Neural cell (in vitro differentiated cells): ENCODE measurements at regions not wholly inside any gene's neighbourhood (a gene's known extent, or its start where the extent isn't known, plus 50 kb on each side); places are given as distances from the start of the nearest gene placed in this dataset.

Source experiments
- H2AFZ ChIP-seq: fragments of 200-600, 300-800 bp; sonication (generic), shearing (Covaris generic); 2 replicates; pipeline ENCODE4 v1.6.0; 2014; ENCODE audit warnings: low read depth, mild to moderate bottlenecking, antibody characterized with exemption, low read length, moderate library complexity
- H3F3A ChIP-seq: fragments of 200-600 bp; shearing (Covaris generic); 2 replicates; pipeline ENCODE4 v1.6.1; 2016; ENCODE audit warnings: mild to moderate bottlenecking, moderate library complexity, mixed read lengths, antibody characterized with exemption, low read length; ENCODE audit not compliant: insufficient read depth, poor library complexity, severe bottlenecking
- H3K27ac ChIP-seq: fragments of 200-600, 300-800 bp; sonication (generic), shearing (Covaris generic); 2 replicates; pipeline ENCODE4 v1.5.1; 2014; ENCODE audit warnings: mild to moderate bottlenecking, low read length, moderate library complexity
- H3K27me3 ChIP-seq: fragments of 300-800, 200-600 bp; sonication (generic), shearing (Covaris generic); 2 replicates; pipeline ENCODE4 v1.6.0; 2014; ENCODE audit warnings: mild to moderate bottlenecking, low read depth, low read length, moderate library complexity; ENCODE audit not compliant: insufficient read depth
- H3K36me3 ChIP-seq: fragments of 300-800, 200-600 bp; sonication (generic), shearing (Covaris generic); 2 replicates; pipeline ENCODE4 v1.5.1; 2014; ENCODE audit warnings: mild to moderate bottlenecking, antibody characterized with exemption, low read length, moderate library complexity; ENCODE audit not compliant: insufficient read depth
- H3K4me2 ChIP-seq: fragments of 300-800, 200-600 bp; sonication (generic), shearing (Covaris generic); 2 replicates; pipeline ENCODE4 v1.6.0; 2014; ENCODE audit warnings: mild to moderate bottlenecking, low read length
- H3K4me3 ChIP-seq: fragments of 300-800, 200-600 bp; sonication (generic), shearing (Covaris generic); 2 replicates; pipeline ENCODE4 v1.5.1; 2014; ENCODE audit warnings: mild to moderate bottlenecking, low read length, moderate library complexity
- H3K79me2 ChIP-seq: fragments of 200-600 bp; shearing (Covaris generic); replicated peaks from 2 replicates; pipeline ENCODE4 v1.6.0; 2014; ENCODE audit warnings: mild to moderate bottlenecking, low read length, moderate library complexity; ENCODE audit not compliant: insufficient read depth
- H3K9ac ChIP-seq: fragments of 300-800, 200-600 bp; sonication (generic), shearing (Covaris generic); 2 replicates; pipeline ENCODE4 v1.6.1; 2016; ENCODE audit warnings: mild to moderate bottlenecking, low read length, mixed read lengths
- H3K9me2 ChIP-seq: fragments of 200-600 bp; shearing (Covaris generic); 2 replicates; pipeline ENCODE4 v1.6.1; 2016; ENCODE audit warnings: mild to moderate bottlenecking, low read length, mixed read lengths; ENCODE audit not compliant: insufficient read depth
- H3K9me3 ChIP-seq: fragments of 200-600, 300-800 bp; sonication (generic), shearing (Covaris generic); 2 replicates; pipeline ENCODE4 v1.6.1; 2016; ENCODE audit warnings: mild to moderate bottlenecking, mixed run types, low read length, moderate library complexity, mixed read lengths
- H4K20me1 ChIP-seq: fragments of 200-600 bp; shearing (Covaris generic); 2 replicates; pipeline ENCODE4 v1.6.1; 2016; ENCODE audit warnings: mild to moderate bottlenecking, mixed run types; ENCODE audit not compliant: insufficient read depth
- EP300 ChIP-seq: fragments of 450-650 bp; conservative IDR thresholded peaks from 2 replicates; pipeline ENCODE4 v1.6.1; 2014; ENCODE audit warnings: antibody characterized with exemption, mild to moderate bottlenecking, moderate library complexity; ENCODE audit not compliant: poor library complexity, severe bottlenecking
- EZH2 ChIP-seq: fragments of 200-600, 300-800 bp; shearing (Covaris generic), sonication (generic); IDR thresholded peaks from 2 replicates; pipeline ENCODE4 v1.6.1; 2014; ENCODE audit warnings: antibody characterized with exemption, low read length, borderline replicate concordance, mild to moderate bottlenecking; ENCODE audit not compliant: insufficient read depth, poor library complexity, severe bottlenecking
- MXI1 ChIP-seq: fragments of 450-650 bp; conservative IDR thresholded peaks from 2 replicates; pipeline ENCODE4 v1.6.1; 2014; ENCODE audit warnings: antibody characterized with exemption, mild to moderate bottlenecking; ENCODE audit not compliant: poor library complexity, severe bottlenecking
- POLR2AphosphoS5 ChIP-seq: IDR thresholded peaks from 2 replicates; pipeline ENCODE4 v1.6.1; 2012
- RAD21 ChIP-seq: fragments of 450-650 bp; conservative IDR thresholded peaks from 2 replicates; pipeline ENCODE4 v1.6.1; 2014; ENCODE audit warnings: antibody characterized with exemption, mild to moderate bottlenecking, moderate library complexity
- REST ChIP-seq: IDR thresholded peaks from 2 replicates; pipeline ENCODE4 v1.6.1; 2012; ENCODE audit warnings: borderline replicate concordance
- SMC3 ChIP-seq: fragments of 450-650 bp; conservative IDR thresholded peaks from 2 replicates; pipeline ENCODE4 v1.6.1; 2014; ENCODE audit warnings: antibody characterized with exemption, mild to moderate bottlenecking, moderate library complexity; ENCODE audit not compliant: poor library complexity
- TAF1 ChIP-seq: IDR thresholded peaks from 2 replicates; pipeline ENCODE4 v1.6.1; 2012; ENCODE audit warnings: low read depth

- Histone ChIP-seq H3K4me3 (no peak overlapping the region), H3K9ac (no peak overlapping the region), H3K27me3 (no peaks in the 10 kb centered on the region), H3K79me2 (no peaks in the 10 kb centered on the region), H3K9me2 (no peaks in the 10 kb centered on the region), H2AFZ (no peak overlapping the region), H3K4me2 (no peak overlapping the region), H3K9me3 (no peaks in the 10 kb centered on the region), H3F3A (no peaks in the 10 kb centered on the region), H4K20me1 (no peaks in the 10 kb centered on the region), H3K27ac (no peak overlapping the region), H3K36me3 (no peaks in the 10 kb centered on the region)
- TF ChIP-seq REST (no peak), EP300 (no peak), RAD21 (no peak)
Observed at GRCh38 chr3:73324203-73325155, 263.0 kb downstream of the EBLN2 start.

DNA sequence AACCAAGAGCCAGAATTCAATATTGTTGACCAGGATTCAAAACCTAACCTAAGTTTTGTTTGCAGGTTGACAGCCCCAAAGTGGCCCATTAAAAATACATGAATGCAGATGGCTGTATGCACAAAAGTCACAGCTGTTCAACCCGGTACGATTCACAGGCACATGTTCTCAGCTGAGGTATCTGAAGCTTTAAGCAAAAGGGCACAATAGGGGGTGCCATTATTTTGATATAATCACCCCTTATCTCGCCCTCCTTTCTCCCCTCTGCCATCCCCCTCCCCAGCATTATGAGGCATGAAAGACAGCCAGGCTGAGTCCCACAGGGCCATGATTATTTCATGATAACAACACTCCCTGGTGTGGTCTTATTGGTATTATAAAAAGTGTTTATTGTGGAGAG, 264.9 kb downstream of the EBLN2 start:
- Histone ChIP-seq H3K27me3 (no peaks in the 10 kb centered on the region), H3K79me2 (no peaks in the 10 kb centered on the region), H3K36me3 (no peaks in the 10 kb centered on the region), H3K4me2 (no peak overlapping the region), H3K9me3 (no peaks in the 10 kb centered on the region), H4K20me1 (no peaks in the 10 kb centered on the region), H3F3A (no peaks in the 10 kb centered on the region), H3K9me2 (no peaks in the 10 kb centered on the region), H3K27ac (no peak overlapping the region), H3K4me3 (no peak overlapping the region), H2AFZ (no peak overlapping the region), H3K9ac (no peak overlapping the region)
- TF ChIP-seq POLR2AphosphoS5 (no peak), EP300 (no peak), TAF1 (no peak), MXI1 (no peak), SMC3 (no peak), EZH2 (no peak), REST (no peak)
